ENCODE measurements at regions not wholly inside any gene's neighbourhood (a gene's known extent, or its start where the extent isn't known, plus 50 kb on each side); places are given as distances from the start of the nearest gene placed in this dataset.

- TF ChIP-seq ZNF462 (CRISPR knock-in tag; IDR thresholded peaks at IDR 0.05) (no peak), ETS1 (IDR thresholded peaks at IDR 0.05) (no peak)
Observed at GRCh38 chr6:170176898-170177771, 113.7 kb downstream of the DLL1 start (continued).

- no peak for TF ChIP-seq CTCF (conservative IDR thresholded peaks at IDR 0.05; ENCODE audit: low read depth in 2 of 2)
- no peak for TF ChIP-seq CREB1 (CRISPR knock-in tag; IDR thresholded peaks at IDR 0.05; ENCODE audit: low read depth)
- TF ChIP-seq EZH2 (IDR thresholded peaks at IDR 0.05; ENCODE audit: low read depth, unreplicated experiment), result no peak
- TF ChIP-seq ZNF114 (CRISPR knock-in tag; IDR thresholded peaks at IDR 0.05), result no peak
- TF ChIP-seq ZNF331 (CRISPR knock-in tag; IDR thresholded peaks at IDR 0.05; ENCODE audit: low read depth), result no peak
- no peak for TF ChIP-seq STAT1 (IDR thresholded peaks at IDR 0.05; ENCODE audit: unreplicated experiment)
- Histone ChIP-seq H3K27ac (ENCODE audit: low read depth) (no peak overlapping the region), H3K27me3 (ENCODE audit: insufficient read depth) (no peaks in the 10 kb centered on the region), H3K36me3 (ENCODE audit: insufficient read depth) (no peaks in the 10 kb centered on the region), H3F3A (replicated peaks; ENCODE audit: low read depth) (peaks cover 4% of the 10 kb centered on the region; the same call in 1 of the 2 replicates), H3K4me2 (no peak overlapping the region), H3K4me3 (no peak overlapping the region), H4K20me1 (replicated peaks; ENCODE audit: insufficient read depth) (no peaks in the 10 kb centered on the region), H3K4me1 (ENCODE audit: insufficient read depth) (no peaks in the 10 kb centered on the region), H3K9me2 (ENCODE audit: insufficient read depth) (no peaks in the 10 kb centered on the region), H2AFZ (no peak overlapping the region), H3K79me2 (replicated peaks; ENCODE audit: insufficient read depth) (no peaks in the 10 kb centered on the region)
- H3K9me3 Mint-ChIP-seq, result peaks cover 31% of the 10 kb centered on the region
- ATAC-seq (no peak), DNase-seq (ENCODE audit: low spot score) (no peak)
- H3K36me3 Mint-ChIP-seq (ENCODE audit: low read depth), result peaks cover 3% of the 10 kb centered on the region; the same call in 1 of the 3 replicates
- no peak overlapping the region for H3K4me3 Mint-ChIP-seq
- H3K27ac Mint-ChIP-seq, result no peak overlapping the region
- no peaks in the 10 kb centered on the region; the same call in 2 of the 3 replicates for H3K4me1 Mint-ChIP-seq
- peaks cover 27% of the 10 kb centered on the region for H3K27me3 Mint-ChIP-seq (ENCODE audit: insufficient read depth, low read depth, poor library complexity)
Observed at GRCh38 chr6:170176136-170176897, 114.6 kb downstream of the DLL1 start.

Measured in GM23338 (cell line).